ENCODE measurements at regions not wholly inside any gene's neighbourhood (a gene's known extent, or its start where the extent isn't known, plus 50 kb on each side); places are given as distances from the start of the nearest gene placed in this dataset.

GRCh38 chr18:39667905-39668304 lies 2102.3 kb upstream of the CELF4 start:
- TF ChIP-seq ZNF274 (IDR thresholded peaks at IDR 0.05; ENCODE audit: low read depth, low read length) (no peak), SUZ12 (IDR thresholded peaks at IDR 0.05; ENCODE audit: extremely low read depth, insufficient read depth, insufficient read length) (no peak)

Measured in NT2/D1 (cell line).